HCT116 (cell line): ENCODE measurements at regions not wholly inside any gene's neighbourhood (a gene's known extent, or its start where the extent isn't known, plus 50 kb on each side); places are given as distances from the start of the nearest gene placed in this dataset.
A peak's percentile ranks its signal among the peaks of the same experiment; 100 is the strongest.

Experiments
- ATAC-seq: fragments of 200-7000 bp; cut with Tn5 transposase; 2 replicates; pipeline ENCODE4 v1.9.1; 2020; ENCODE audit warnings: mild to moderate bottlenecking, moderate library complexity
- BruUV-seq: library from RNA; stranded (reverse); fragments of 400-500 nt; replicated peaks from 2 replicates; lab custom pipeline; 2021; lab: Mats Ljungman, UMichigan
- CTCF ChIA-PET: fragments of 300-600 bp; sonication (Branson Sonifier 250); formaldehyde crosslinking; loops from one replicate; lab custom pipeline; 2021; ENCODE audit warnings: antibody characterized with exemption; lab: Charles Lee
- POLR2A ChIA-PET: fragments of 300-600, 350-600 bp; sonication (Branson Sonifier 250); formaldehyde crosslinking; loops from one replicate; lab custom pipeline; 2021; ENCODE audit warnings: antibody characterized with exemption; lab: Charles Lee
- RAD21 ChIA-PET, 2 experiments: fragments of 300-600 bp; sonication (Branson Sonifier 250); formaldehyde crosslinking; loops; one replicate each; lab custom pipeline; 2023; ENCODE audit warnings: low total read pairs in 2 of 2; ENCODE audit not compliant: uncharacterized antibody in 2 of 2, unreplicated experiment in 2 of 2, low non-redundant PET in 1 of 2; lab: Charles Lee
- DNase-seq: peaks from one replicate; pipeline ENCODE4 v3.0.0-alpha.2; 2010; ENCODE audit warnings: low read depth, low spot score
- H2AFZ ChIP-seq: fragments of 200-600 bp; shearing (Covaris generic), sonication (generic); 2 replicates; pipeline ENCODE4 v1.6.1; 2017; ENCODE audit warnings: low read depth, mixed run types, mixed read lengths, antibody characterized with exemption, low read length; ENCODE audit not compliant: poor library complexity, severe bottlenecking
- H3K27ac ChIP-seq: 2 replicates; pipeline ENCODE4 v1.5.1; 2012; ENCODE audit warnings: low read depth, low read length
- H3K27me3 ChIP-seq: fragments of 200-600 bp; sonication (generic); 2 replicates; pipeline ENCODE4 v1.6.1; 2016; ENCODE audit warnings: mixed run types, low read length, mixed read lengths; ENCODE audit not compliant: insufficient read depth
- H3K36me3 ChIP-seq, 2 experiments: fragments of 200-500 bp in 1 of 2; fragments of 200-600 bp in 1 of 2; sonication (Bioruptor generic) in 1 of 2; sonication (generic) in 1 of 2; 2 replicates each; pipeline versions ENCODE4 v1.5.1 to v1.6.1; 2014 to 2016; ENCODE audit warnings: low read length in 2 of 2, inconsistent platforms in 1 of 2, mixed read lengths in 1 of 2, mixed run types in 1 of 2; ENCODE audit not compliant: insufficient read depth in 2 of 2, control insufficient read depth in 1 of 2
- H3K4me1 ChIP-seq, 2 experiments: fragments of 200-600 bp in 1 of 2; sonication (generic) in 1 of 2; 2 replicates each; pipeline versions ENCODE4 v1.5.1 to v1.6.1; 2012 to 2017; ENCODE audit warnings: low read length in 2 of 2, inconsistent platforms in 1 of 2, mild to moderate bottlenecking in 1 of 2, mixed read lengths in 1 of 2, mixed run types in 1 of 2, moderate library complexity in 1 of 2; ENCODE audit not compliant: insufficient read depth in 2 of 2, control insufficient read depth in 1 of 2
- H3K4me2 ChIP-seq: fragments of 200-600 bp; sonication (generic); 2 replicates; pipeline ENCODE4 v1.6.1; 2017; ENCODE audit warnings: mixed run types, low read length, mixed read lengths
- H3K4me3 ChIP-seq, 2 experiments: fragments of 200-600 bp in 1 of 2; sonication (generic) in 1 of 2; replicated peaks in 1 of 2; 2 replicates each; pipeline ENCODE4 v1.5.1; 2011 to 2016; ENCODE audit warnings: low read length in 2 of 2, control low read depth in 1 of 2, low read depth in 1 of 2, mild to moderate bottlenecking in 1 of 2, mixed read lengths in 1 of 2, mixed run types in 1 of 2
- H3K79me2 ChIP-seq: fragments of 200-600 bp; sonication (generic); 2 replicates; pipeline ENCODE4 v1.6.1; 2017; ENCODE audit warnings: mild to moderate bottlenecking, mixed run types, low read length, moderate library complexity, mixed read lengths; ENCODE audit not compliant: insufficient read depth
- H3K9ac ChIP-seq: fragments of 200-600 bp; sonication (generic); 2 replicates; pipeline ENCODE4 v1.6.1; 2016; ENCODE audit warnings: low read length, mixed read lengths
- H3K9me2 ChIP-seq: fragments of 200-600 bp; sonication (generic), shearing (Covaris generic); 2 replicates; pipeline ENCODE4 v1.6.1; 2017; ENCODE audit warnings: mixed run types, mild to moderate bottlenecking, moderate library complexity; ENCODE audit not compliant: insufficient read depth
- H3K9me3 ChIP-seq, 2 experiments: fragments of 200-500 bp in 1 of 2; fragments of 200-600 bp in 1 of 2; sonication (Bioruptor generic) in 1 of 2; sonication (generic) in 1 of 2; 2 replicates each; pipeline ENCODE4 v1.6.1; 2014 to 2017; ENCODE audit warnings: low read length in 2 of 2, mixed read lengths in 2 of 2, inconsistent platforms in 1 of 2, low read depth in 1 of 2, mild to moderate bottlenecking in 1 of 2, mixed run types in 1 of 2, moderate library complexity in 1 of 2; ENCODE audit not compliant: control insufficient read depth in 1 of 2, insufficient read depth in 1 of 2
- H4K20me1 ChIP-seq: fragments of 200-600 bp; sonication (generic), shearing (Covaris generic); 2 replicates; pipeline ENCODE4 v1.6.1; 2017; ENCODE audit warnings: mixed run types, mild to moderate bottlenecking, moderate library complexity; ENCODE audit not compliant: insufficient read depth
- CBX3 ChIP-seq: IDR thresholded peaks from 2 replicates; pipeline ENCODE4 v1.6.1; 2012; ENCODE audit warnings: low read depth
- EGR1 ChIP-seq: IDR thresholded peaks from 2 replicates; pipeline ENCODE4 v1.6.1; 2012; ENCODE audit warnings: low read depth
- ELF1 ChIP-seq: IDR thresholded peaks from 2 replicates; pipeline ENCODE4 v1.6.1; 2012; ENCODE audit warnings: low read depth, borderline replicate concordance
- EZH2phosphoT487 ChIP-seq: fragments of 200-600 bp; IDR thresholded peaks from 2 replicates; pipeline ENCODE4 v1.6.1; 2018; ENCODE audit warnings: antibody characterized with exemption, borderline replicate concordance
- FOSL1 ChIP-seq: IDR thresholded peaks from 2 replicates; pipeline ENCODE4 v1.6.1; 2012; ENCODE audit warnings: low read depth
- POLR2A ChIP-seq: IDR thresholded peaks from 2 replicates; pipeline ENCODE4 v1.7.0; 2011; ENCODE audit warnings: borderline replicate concordance; ENCODE audit not compliant: insufficient read depth, insufficient read length; ENCODE audit errors: extremely low read depth
- POLR2AphosphoS5 ChIP-seq: IDR thresholded peaks from 2 replicates; pipeline ENCODE4 v1.6.1; 2011; ENCODE audit warnings: mild to moderate bottlenecking, low read depth, low read length, moderate library complexity
- RAD21 ChIP-seq: IDR thresholded peaks from 2 replicates; pipeline ENCODE4 v1.6.1; 2012; ENCODE audit warnings: low read depth, mild to moderate bottlenecking
- SIN3A ChIP-seq: IDR thresholded peaks from 2 replicates; pipeline ENCODE4 v1.6.1; 2012; ENCODE audit warnings: low read depth
- SP1 ChIP-seq: IDR thresholded peaks from 2 replicates; pipeline ENCODE4 v1.6.1; 2012; ENCODE audit warnings: low read depth
- TCF7L2 ChIP-seq: IDR thresholded peaks from 2 replicates; pipeline ENCODE4 v1.7.0; 2011; ENCODE audit warnings: borderline replicate concordance, inconsistent platforms; ENCODE audit not compliant: insufficient read depth, insufficient read length; ENCODE audit errors: extremely low read depth
- YY1 ChIP-seq: IDR thresholded peaks from 2 replicates; pipeline ENCODE4 v1.6.1; 2011; ENCODE audit warnings: low read length, low read depth, moderate library complexity, mild to moderate bottlenecking; ENCODE audit not compliant: insufficient replicate concordance; ENCODE audit errors: extremely low read depth
- ZFX ChIP-seq: fragments of 450-650 bp; IDR thresholded peaks from 2 replicates; pipeline ENCODE4 v1.6.1; 2017
- intact Hi-C: fragments of 100-400 bp; cut with micrococcal nuclease; formaldehyde crosslinking; loops from 2 replicates; pipeline ENCODE4 v1.10.0; 2022
- TF ChIP-seq, protein P1 (sequence below): IDR thresholded peaks from 2 replicates; pipeline ENCODE4 v1.6.1; 2012; ENCODE audit warnings: low read depth
- TF ChIP-seq, protein P2 (sequence below): IDR thresholded peaks from 2 replicates; pipeline ENCODE4 v1.6.1; 2011; ENCODE audit warnings: mild to moderate bottlenecking, low read length, moderate library complexity; ENCODE audit not compliant: insufficient replicate concordance; ENCODE audit errors: extremely low read depth

DNA sequence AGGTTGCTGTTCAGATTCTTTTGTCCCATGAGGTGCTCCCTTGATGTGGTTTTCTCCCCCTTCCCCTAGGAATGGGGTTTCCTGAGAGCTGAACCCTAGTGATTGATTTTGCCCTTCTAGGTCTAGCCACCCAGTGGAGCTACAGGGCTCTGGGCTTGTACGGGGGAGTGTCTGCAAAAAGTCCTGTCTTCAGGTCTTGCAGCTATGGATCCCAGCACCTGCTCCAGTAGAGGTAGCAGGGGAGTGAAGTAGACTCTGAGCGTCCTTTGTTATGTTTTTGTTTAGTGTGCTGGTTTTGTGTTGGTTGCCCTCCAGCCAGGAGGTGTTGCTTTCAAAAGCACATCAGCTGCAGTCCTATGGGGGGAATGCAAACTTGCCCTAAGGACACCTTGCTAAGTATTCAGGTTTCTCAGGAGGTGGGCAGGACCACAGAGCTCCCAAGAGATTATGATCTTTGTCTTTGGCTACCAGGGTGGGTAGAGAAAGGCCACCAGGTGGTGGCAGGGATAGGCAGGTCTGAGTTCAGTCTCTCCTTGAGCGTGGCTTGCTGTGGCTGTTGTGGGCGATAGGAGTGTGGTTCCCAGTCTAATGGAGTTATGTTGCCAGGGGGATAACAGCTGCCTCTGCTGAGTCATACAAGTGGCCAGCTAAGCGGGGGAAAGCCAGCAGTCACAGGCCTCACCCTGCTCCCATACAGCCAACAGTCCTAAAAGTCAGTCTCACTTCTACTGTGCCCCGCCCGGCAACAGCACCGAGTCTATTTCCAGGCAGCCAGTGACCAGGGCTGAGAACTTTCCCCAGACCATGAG lies 92.4 kb upstream of the JCAD start:
- POLR2A ChIA-PET: no interaction called here
- CTCF ChIA-PET: no interaction called here
- ATAC-seq (peak; percentile 74), DNase-seq (peak; percentile 36)
- Histone ChIP-seq H3K36me3 (no peaks in the 10 kb centered on the region), H3K79me2 (no peaks in the 10 kb centered on the region), H3K4me3 (no peak overlapping the region), H3K27ac (no peak overlapping the region), H3K9me3 (no peaks in the 10 kb centered on the region), H2AFZ (no peak overlapping the region), H3K27me3 (no peaks in the 10 kb centered on the region), H3K9me2 (no peaks in the 10 kb centered on the region), H3K4me1 (peaks cover 8 to 11% of the 10 kb centered on the region in 2 experiments; a peak in 3 of 4 replicates), H4K20me1 (no peaks in the 10 kb centered on the region), H3K4me2 (peak overlapping the region; percentile 32), H3K9ac (no peak overlapping the region)
- no TSS peak for BruUV-seq
- TF ChIP-seq FOSL1: no peak
- RAD21 ChIA-PET: no interaction called here
- intact Hi-C loops: no loop called here

DNA sequence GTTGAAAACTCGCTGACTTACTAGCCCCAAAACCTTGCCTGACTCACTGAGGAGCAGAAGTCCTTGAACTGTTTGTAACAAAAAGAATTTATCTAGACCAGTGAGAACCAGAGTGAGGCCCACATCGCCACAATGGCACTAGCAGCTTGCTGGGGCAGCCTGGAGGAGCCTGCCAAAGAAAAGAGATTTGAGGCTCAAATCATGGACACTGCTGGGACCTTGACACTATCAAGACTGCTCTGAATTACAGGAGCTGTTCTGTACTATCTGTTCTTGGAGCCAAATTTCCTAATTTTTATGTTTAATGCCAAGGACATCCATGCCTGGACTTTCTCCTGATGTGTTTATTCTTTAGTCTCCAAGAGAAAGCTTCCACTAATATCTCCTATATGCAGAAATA lies 82.0 kb upstream of the JCAD start:
- intact Hi-C loops: no loop called here
- Histone ChIP-seq H3K27me3 (no peaks in the 10 kb centered on the region), H2AFZ (no peak overlapping the region), H3K9me3 (no peaks in the 10 kb centered on the region), H4K20me1 (no peaks in the 10 kb centered on the region), H3K4me2 (no peak overlapping the region), H3K36me3 (no peaks in the 10 kb centered on the region), H3K9me2 (no peaks in the 10 kb centered on the region), H3K79me2 (no peaks in the 10 kb centered on the region), H3K27ac (no peak overlapping the region), H3K4me1 (no peaks in the 10 kb centered on the region), H3K9ac (no peak overlapping the region), H3K4me3 (no peak overlapping the region)
- CTCF ChIA-PET: no interaction called here
- DNase-seq (no peak), ATAC-seq (no peak)
- BruUV-seq: no TSS peak
- RAD21 ChIA-PET: no interaction called here
- POLR2A ChIA-PET: no interaction called here
- TF ChIP-seq ELF1: no peak
- TF ChIP-seq FOSL1: no peak
- no peak for TF ChIP-seq SIN3A
- no peak for TF ChIP-seq POLR2AphosphoS5
- TF ChIP-seq YY1: no peak
- TF ChIP-seq SP1: no peak
- no peak for TF ChIP-seq TCF7L2
- no peak for TF ChIP-seq EGR1
- no peak for TF ChIP-seq ZFX
- TF ChIP-seq, protein P1, sequence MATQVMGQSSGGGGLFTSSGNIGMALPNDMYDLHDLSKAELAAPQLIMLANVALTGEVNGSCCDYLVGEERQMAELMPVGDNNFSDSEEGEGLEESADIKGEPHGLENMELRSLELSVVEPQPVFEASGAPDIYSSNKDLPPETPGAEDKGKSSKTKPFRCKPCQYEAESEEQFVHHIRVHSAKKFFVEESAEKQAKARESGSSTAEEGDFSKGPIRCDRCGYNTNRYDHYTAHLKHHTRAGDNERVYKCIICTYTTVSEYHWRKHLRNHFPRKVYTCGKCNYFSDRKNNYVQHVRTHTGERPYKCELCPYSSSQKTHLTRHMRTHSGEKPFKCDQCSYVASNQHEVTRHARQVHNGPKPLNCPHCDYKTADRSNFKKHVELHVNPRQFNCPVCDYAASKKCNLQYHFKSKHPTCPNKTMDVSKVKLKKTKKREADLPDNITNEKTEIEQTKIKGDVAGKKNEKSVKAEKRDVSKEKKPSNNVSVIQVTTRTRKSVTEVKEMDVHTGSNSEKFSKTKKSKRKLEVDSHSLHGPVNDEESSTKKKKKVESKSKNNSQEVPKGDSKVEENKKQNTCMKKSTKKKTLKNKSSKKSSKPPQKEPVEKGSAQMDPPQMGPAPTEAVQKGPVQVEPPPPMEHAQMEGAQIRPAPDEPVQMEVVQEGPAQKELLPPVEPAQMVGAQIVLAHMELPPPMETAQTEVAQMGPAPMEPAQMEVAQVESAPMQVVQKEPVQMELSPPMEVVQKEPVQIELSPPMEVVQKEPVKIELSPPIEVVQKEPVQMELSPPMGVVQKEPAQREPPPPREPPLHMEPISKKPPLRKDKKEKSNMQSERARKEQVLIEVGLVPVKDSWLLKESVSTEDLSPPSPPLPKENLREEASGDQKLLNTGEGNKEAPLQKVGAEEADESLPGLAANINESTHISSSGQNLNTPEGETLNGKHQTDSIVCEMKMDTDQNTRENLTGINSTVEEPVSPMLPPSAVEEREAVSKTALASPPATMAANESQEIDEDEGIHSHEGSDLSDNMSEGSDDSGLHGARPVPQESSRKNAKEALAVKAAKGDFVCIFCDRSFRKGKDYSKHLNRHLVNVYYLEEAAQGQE: no peak
- TF ChIP-seq, protein P2, sequence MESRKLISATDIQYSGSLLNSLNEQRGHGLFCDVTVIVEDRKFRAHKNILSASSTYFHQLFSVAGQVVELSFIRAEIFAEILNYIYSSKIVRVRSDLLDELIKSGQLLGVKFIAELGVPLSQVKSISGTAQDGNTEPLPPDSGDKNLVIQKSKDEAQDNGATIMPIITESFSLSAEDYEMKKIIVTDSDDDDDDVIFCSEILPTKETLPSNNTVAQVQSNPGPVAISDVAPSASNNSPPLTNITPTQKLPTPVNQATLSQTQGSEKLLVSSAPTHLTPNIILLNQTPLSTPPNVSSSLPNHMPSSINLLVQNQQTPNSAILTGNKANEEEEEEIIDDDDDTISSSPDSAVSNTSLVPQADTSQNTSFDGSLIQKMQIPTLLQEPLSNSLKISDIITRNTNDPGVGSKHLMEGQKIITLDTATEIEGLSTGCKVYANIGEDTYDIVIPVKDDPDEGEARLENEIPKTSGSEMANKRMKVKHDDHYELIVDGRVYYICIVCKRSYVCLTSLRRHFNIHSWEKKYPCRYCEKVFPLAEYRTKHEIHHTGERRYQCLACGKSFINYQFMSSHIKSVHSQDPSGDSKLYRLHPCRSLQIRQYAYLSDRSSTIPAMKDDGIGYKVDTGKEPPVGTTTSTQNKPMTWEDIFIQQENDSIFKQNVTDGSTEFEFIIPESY: no peak
- TF ChIP-seq RAD21: no peak
- TF ChIP-seq EZH2phosphoT487: no peak
- no peak for TF ChIP-seq CBX3
- TF ChIP-seq POLR2A: no peak
